Renal cortex interstitium (tissue), 11 donors: ENCODE measurements at regions not wholly inside any gene's neighbourhood (a gene's known extent, or its start where the extent isn't known, plus 50 kb on each side); places are given as distances from the start of the nearest gene placed in this dataset.

ENCODE experiments used
- DNase-seq, 11 donors: peaks; one replicate each; pipeline ENCODE4 v3.0.0-alpha.2; 2013; ENCODE audit warnings: low read depth in 9 of 11, low spot score in 4 of 11; ENCODE audit errors: extremely low read depth in 1 of 11

DNA sequence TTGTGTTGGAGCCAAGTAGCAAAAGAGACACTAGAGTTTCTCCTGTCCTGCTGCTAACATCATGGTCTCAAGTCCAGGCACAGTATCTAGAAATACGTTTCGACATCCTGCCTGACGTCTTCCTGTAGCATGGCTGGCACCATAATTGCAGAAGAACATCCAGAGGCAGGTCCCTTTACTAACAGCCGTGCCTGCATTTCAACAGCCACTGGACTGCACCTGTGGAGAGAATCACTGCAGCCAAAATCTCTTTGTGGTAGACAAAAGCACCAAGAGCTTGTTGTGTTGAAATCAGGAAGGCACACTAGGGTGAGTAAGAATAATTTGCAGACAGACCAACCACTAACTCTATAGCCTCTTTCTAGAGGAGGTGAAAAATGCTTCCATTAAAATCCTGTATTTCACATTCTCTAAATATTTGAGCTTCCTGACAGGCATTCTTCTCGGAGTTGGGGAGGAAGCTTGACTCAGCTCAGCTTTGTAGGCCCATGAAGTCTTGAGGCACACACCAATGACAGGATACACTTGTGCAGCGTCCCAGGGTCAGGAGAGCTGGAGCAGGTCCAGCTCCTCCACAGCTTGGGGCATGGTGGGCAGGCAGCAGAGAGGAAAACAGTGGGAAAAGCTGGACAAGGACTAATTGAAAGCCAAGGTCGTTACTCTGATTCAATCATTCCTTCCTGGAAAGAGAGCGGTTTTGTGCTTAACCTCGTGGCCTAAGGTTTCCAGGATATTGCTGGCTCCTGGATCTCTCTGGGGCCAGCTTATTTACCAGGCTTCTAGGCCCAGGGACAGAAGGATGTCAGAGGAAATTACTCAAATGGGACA, 244.9 kb downstream of the FAM43A start:
- peak in 7 of 11 donors; percentile 10 to 39 (median 31) for DNase-seq

DNA sequence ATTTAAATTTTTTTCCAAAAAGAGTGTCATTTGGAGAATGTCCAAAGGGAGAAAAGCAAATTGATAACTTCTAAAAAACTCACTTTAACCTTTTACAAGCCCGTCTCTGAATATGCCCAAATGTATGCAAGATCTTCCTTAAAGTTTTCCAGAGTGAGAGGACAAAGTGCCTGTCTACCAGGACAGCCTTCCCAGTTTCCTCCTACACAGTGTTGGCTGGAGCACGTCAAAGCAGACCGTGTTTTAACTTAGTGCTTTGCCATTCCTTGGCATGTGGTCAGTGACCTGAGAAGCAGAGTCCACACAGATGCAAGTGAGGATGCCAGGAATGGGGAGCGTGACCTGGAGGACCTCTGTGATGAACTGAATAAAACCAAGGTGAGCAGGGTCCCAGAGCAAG, 245.7 kb downstream of the FAM43A start:
- DNase-seq, result no peak

DNA sequence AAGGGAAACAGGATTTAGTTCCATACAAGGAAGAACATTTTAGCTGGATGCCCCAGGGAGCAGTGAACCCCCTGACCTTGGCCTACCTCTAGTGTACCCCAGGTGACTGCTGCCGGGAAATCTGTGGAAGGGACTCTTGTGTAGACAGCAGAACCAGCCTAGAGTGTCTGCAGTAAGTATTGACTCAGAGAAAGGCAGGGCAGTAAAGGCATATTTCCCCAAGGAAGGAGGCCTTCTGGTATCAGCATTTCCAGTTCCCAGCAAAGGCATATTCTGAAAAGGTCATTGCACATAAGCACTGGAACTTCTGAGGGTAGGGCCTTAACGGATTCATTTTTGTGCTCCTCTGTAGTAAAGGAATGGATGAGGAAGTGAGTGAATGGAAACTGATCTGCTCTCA, 246.2 kb downstream of the FAM43A start:
- DNase-seq, result no peak

DNA sequence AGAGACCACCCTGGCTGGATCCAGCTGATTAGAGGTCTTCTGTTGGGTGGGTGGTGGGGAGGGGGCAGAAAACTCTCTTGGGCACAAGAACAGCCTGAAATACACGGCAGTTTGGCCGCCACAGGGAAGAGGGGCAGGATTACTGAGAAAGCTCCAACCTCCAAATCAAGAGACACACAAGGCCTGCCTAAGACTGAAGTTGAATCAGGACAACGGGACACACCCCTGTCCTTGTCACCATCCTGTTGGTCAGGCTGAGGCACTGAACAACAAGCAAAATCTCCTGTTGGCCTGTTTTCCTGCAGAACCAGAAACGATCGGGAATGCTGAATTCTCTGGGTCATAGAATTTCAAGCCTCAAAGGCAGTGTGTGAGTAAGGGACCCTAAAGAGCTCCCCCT, 247.8 kb downstream of the FAM43A start:
- DNase-seq, result no peak

DNA sequence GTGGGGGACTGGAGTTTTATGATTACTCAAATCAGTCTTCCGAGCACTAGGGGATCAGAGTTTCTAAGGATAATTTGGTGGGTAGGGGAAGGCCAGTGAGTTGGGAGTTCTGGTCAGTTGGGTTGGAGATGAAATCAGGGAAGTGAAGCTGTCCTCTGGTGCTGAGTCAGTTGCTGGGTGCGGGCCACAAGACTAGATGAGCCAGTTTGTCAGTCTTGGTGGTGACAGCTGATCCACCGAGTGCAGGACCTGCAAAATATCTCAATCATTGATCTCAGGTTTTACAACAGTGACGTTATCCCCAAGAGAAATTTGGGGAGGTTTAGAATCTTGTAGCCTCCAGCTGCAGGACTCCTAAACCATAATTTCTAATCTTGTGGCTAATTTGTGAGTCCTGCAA, 249.4 kb downstream of the FAM43A start:
- DNase-seq, result no peak

DNA sequence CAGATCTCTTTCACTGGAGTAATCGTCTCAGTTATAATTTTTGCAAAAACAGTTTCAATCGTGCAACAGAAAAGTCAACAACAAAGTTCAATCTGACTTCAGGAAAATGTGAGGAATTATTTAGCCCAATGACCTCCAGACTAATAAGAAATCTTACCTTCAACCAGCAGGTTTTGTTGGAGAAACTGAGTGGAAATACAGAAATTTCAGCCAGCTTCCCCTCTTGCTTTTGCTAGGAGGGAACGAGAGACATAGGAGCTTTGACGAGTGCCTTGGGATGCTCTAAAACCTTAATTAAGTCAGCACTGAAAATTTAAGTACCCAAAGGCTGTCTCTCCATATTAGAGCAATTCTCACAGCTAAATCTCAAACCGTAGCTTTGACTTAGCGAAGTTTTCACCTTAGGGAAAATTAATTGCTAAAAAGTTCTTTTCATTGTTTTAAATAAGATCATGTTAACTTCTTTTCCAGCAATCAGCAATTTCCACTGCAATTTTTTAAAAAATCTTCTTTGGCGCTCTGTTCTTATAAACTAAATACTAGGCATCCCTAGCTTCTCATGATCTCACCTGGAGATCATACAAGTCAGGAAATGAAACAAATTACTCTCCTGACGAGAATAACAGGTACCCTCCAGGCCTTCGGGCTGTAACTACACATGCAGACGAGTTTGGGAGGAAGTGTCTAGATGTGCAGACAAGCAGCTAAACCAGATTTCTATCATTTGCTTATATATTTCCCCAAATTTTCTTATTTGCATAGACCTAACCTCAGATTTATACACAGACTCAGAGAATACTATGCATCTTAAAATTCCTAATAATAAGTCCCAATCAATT, 250.2 kb downstream of the FAM43A start:
- DNase-seq, result no peak

DNA sequence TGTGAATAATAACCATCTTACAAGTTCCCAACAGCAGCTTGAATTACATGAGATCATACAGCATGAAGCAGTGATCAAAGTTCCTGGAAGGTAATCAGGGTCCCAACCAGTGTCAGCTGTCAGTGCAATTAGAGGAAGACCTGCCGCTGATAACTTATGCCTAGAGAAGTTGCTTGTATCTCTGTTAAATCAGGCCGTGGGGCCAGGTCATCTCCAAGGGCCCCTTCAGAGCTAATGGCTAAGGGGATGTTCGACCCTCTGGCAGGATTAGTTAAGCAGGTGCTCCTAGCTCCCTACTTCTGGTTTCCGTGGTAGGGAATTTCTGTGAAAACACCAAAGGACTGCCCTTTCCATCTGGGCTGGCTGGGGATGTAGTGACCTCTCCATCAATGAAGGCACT, 251.0 kb downstream of the FAM43A start:
- no peak for DNase-seq

DNA sequence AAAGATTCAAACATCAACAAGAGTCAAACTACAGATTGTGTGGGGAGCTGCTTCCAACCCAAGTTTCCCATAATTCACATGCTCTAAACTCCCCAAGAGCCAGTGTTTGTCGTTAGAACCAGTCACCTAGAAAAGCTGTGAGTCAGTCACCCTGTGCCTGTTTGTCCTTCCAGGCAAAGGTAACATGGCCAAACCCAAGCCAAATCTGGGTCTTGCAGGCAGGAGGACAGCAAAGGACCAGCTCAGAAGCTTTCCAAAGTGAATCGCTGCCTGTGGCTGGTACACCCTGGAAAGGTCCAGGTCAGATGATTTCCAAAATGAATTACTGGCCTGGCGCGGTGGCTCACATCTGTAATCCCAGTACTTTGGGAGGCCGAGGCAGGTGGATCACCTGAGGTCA, 251.5 kb downstream of the FAM43A start:
- no peak for DNase-seq

DNA sequence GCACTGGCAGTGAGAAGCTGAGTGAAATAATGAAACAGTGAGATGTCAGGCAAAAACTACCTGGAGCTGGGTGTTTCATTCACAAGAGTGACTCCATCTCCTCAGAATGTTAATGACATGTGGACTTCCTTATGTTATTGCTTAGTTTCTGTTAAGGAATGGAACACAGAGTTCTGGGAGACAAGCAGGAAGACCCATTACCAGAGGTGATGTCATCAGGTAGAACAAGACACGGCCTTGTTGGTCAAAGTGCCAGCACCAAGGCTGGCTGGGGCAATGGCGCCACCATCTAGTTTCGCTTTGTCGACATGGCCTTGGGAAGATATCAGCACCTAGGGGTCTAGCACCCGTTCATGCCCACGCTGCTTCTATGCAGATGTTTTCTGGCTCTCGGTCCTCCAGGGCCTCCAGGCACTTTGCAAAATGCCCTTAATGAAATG, 252.2 kb downstream of the FAM43A start:
- no peak for DNase-seq

DNA sequence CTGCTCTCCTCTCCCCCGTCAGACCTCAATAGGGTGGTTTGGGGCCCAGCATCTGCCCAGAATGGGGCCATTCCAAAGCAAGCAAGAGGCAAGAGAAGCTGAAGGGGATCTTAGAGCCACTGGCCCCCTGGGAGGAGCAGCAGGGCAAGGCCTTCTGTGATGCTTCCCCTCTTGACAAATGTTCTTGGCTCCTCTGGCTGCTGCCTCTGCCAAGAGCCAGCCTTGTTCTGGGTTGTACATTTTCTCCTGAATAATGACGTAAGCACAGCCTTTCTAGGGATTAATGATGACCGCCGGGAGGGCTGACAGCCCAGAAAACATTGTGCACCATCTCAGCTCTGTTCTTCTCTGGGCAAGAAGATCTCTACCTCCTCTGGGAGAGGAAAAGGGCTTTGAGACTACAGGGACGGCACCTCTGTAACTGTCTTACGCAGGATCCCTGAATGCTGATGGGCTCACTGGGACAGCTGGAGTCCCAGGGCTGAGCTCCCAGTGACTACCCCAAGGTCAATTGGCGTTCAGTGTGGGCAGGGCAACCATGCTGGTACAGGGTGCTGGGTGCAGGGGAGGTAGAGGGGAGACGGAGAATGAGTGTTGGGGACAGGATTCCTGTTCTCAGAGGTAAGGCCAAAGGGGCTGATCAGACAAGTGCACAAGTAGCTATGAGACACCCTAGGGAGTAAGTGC, 253.3 kb downstream of the FAM43A start:
- DNase-seq, result no peak

DNA sequence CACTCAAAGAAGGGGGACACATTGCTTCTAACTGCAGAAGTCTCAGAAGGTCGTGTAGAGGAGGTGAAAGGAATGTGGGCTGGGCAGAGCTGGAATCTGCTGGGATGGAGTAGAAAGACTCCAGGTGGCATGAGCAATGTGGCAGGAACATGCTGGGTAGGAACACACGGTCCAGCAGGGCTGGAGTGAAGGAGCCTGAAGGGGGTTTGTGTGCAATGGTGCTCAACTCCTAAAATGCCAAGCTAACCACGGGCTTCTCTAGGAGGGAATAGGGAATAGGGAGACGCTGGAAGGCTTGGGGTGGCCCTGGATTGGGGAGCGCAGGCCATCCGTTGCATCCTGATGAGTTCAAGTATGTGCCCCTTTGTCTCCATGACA, 253.8 kb downstream of the FAM43A start:
- DNase-seq, result no peak

DNA sequence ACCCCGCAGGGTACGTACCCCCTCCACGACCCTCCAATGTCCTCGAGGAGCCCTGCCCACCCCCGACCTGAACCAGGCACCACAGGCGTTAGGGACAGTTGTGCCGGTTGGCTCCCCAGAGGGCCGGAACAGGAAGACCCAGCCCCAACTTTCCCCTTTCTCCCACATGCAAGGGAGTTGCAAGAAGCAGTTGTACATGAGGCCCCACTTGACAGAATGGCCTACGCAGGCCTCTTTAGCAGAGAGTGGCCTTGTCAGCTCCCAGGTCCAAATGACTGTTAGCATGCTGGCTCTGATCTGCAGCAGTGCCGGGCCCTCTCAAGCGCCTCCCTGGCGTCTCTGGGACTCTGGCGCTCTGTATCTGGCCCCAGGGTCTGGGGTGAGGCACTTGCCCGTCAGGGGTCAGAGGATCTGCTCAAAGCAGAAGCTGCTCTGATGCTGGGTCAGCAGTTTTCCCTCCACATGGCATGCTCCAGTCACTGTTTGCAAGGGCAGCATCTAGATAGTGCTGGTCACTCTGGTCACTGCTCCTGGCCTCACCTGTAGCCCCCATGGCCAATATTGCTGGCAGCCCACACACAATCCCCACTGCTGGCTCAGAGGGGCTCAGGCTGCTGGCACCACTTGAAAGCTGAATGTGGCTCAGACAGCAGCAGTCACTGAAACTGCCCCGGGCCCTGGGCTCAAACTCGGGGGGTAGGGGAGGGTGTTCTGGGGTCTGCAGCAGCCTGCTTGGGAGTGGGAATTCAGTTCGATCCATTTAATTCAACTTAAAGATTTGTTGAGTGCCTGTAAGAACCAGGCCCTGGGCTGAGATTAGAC, 254.5 kb downstream of the FAM43A start:
- no peak for DNase-seq

DNA sequence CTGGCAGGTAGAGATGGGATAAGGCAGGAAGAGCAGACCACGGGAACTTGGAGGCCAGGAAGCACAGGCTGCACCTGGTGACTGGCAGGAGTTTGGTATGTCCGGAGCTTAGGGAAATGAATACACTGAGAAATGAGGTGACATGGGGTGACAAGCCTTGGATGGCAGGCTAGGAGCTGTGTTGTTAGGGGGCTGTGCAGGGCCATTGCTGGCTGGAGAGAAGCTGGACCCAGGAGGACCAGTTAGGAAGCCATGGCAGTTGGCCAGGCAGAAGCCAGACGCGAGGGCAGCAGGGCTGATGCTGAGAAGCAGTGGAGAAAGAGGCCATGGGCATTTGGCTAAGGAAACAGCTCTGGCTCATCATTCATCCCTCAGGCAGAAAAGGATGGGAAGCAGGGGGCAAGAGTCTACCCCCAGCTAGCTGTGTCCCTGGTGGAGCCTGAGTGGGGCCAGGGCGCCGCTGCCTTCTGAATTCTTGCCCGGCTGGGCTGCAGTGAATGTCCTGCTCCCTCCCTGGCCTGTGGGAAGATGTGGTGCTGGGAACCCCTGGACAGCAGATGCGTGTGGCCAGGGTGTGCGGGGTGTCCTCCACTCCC, 255.8 kb downstream of the FAM43A start:
- DNase-seq, result no peak

DNA sequence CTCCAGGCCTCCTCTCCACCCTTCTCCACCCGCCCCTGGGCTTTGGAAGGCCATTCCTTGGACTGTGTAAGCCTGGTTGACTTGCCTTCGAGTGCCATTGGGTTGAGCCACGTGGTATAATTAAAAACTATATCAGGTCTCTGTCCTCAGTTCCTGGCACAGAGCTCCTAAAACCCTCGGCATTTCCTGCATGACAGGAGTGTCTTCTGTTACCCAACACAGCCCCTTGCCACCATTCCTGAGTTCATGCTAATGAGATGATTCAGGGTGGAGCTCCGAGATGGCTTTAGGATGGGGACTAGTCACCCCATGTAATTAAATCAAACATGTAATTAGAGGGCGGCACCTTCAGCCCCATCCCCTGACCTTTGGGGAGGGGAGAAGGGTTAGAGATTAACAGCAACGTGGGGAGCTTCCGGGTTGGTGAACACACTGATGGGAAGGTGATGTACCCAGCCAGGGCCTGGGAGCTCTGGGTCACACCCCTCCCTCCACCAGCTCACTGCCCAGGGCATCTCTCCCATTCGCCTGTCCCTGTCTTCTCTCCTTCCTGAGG, 256.4 kb downstream of the FAM43A start:
- no peak for DNase-seq

DNA sequence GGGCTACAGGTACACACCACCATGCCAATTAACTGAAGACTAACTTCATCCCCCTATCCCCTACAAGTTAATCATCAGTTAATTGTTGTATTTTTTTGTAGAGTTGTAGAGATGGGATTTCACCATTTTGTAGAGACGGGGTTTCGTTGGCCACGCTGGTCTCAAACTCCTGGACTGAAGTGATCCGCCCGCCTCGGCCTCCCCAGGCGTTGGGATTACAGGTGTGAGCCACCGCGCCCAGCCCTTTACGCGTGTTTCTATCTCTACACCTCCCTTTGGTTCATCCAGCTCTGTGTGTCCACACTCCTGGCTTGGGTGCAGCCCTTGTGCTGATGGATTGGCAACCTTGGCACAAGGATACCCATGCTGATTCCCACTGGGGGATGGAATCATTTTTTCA, 258.8 kb downstream of the FAM43A start:
- no peak for DNase-seq

DNA sequence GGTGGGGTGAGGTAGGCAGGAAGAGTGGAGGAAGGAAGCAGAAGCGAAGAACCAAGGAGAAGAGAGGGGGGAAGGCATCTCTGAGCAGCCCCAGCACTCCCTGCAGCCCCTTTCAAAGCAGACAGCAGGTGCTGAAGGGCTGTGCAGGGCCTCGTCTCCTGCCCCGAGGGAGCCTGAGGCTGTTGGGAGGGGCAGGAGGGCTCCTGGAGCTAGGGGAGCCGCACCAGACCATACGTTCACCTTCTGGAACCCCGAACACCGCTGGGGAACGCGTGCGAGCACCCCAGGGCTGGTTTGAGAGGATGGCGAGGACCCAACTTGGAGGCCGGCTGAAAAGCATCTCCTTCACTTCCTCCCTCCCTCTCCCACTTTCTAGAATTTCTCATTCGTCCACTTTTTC, 259.8 kb downstream of the FAM43A start:
- DNase-seq, result no peak

DNA sequence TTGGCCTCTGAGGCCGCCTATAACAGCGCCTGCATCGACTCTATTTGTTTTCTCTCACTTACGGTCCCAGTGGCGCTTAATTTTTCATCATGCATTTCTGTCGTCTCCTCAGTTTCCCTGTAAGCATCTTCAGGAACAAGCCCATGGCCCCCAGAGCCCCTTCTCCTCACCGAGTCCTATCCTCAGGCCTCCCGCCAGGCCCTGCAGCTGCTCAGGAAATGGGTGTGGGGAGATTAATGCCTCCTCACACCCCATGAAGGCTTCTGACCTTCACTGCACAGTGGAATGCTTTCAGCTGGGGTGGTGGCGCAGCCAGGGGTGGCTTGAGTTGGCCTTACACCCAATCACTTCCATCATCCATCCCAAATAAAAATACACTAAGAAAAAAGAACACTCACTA, 260.4 kb downstream of the FAM43A start:
- DNase-seq, result no peak

DNA sequence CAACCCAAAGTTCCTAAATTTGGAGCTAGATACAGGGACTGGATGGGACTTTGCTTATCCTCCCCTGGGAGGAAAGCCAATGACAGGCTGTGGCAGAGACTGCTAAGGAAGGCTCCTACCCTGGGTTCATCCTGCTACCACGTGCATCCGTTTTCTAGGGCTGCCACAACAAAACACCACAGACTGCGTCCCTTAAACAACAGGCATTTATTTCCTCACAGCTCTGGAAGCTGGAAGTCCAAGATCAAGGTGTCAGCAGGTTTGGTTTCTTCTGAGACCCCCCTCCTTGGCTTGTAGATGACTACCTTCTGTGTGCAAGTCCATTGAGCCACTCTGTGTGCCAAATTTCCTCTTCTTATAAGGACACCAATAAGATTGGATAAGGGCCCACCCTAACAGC, 263.9 kb downstream of the FAM43A start:
- no peak for DNase-seq
